Activated naive CD4-positive, alpha-beta T cell treated with anti-CD3 and anti-CD28 coated beads, Interleukin-2, amount 10 ng/mL, durations not matched to agents 7 days and 5 days (primary cell): ENCODE measurements at regions not wholly inside any gene's neighbourhood (a gene's known extent, or its start where the extent isn't known, plus 50 kb on each side); places are given as distances from the start of the nearest gene placed in this dataset.

Source experiments
- CTCF ChIA-PET: fragments of 350-600 bp; sonication (Branson Sonifier 250); formaldehyde crosslinking; loops from one replicate; lab custom pipeline; 2021; ENCODE audit warnings: antibody characterized with exemption; lab: Charles Lee
- DNase-seq: peaks from one replicate; pipeline ENCODE4 v3.0.0-alpha.2; 2020
- H3K27ac Mint-ChIP-seq: one replicate; pipeline ENCODE4 v1.8.0; 2021; ENCODE audit warnings: mild to moderate bottlenecking, moderate library complexity, mixed read lengths
- H3K27me3 Mint-ChIP-seq: one replicate; pipeline ENCODE4 v1.8.0; 2021; ENCODE audit warnings: mild to moderate bottlenecking, mixed read lengths
- H3K36me3 Mint-ChIP-seq: one replicate; pipeline ENCODE4 v1.8.0; 2021; ENCODE audit warnings: mixed read lengths
- H3K4me1 Mint-ChIP-seq: one replicate; pipeline ENCODE4 v1.8.0; 2021; ENCODE audit warnings: mixed read lengths
- H3K4me3 Mint-ChIP-seq: one replicate; pipeline ENCODE4 v1.8.0; 2021; ENCODE audit warnings: mild to moderate bottlenecking, moderate library complexity, mixed read lengths
- H3K9me3 Mint-ChIP-seq: one replicate; pipeline ENCODE4 v1.8.0; 2021; ENCODE audit warnings: mixed read lengths

DNA sequence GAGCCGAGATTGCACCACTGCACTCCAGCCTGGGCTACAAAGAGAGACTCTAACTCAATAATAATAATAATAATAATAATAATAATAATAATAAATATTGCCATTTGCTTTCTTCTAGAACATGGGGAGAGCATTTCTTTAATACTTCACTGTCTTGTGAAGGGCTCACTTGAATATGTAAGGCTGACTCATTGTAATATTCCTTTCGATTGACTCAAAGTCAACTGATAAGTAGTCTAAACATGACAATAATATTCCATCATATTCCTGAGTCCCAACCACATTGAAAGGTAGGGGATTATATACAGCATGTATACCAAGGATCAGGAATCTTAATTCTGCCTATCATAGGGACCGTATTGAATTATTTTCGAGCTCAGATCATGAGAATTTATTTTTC lies 949.2 kb downstream of the DSC3 start:
- H3K4me1 Mint-ChIP-seq: no peaks in the 10 kb centered on the region
- no peaks in the 10 kb centered on the region for H3K27me3 Mint-ChIP-seq
- no peak for DNase-seq
- CTCF ChIA-PET: no interaction called here
- H3K9me3 Mint-ChIP-seq: peaks cover 8% of the 10 kb centered on the region
- H3K36me3 Mint-ChIP-seq: no peaks in the 10 kb centered on the region
- H3K27ac Mint-ChIP-seq: no peak overlapping the region
- H3K4me3 Mint-ChIP-seq: no peak overlapping the region

DNA sequence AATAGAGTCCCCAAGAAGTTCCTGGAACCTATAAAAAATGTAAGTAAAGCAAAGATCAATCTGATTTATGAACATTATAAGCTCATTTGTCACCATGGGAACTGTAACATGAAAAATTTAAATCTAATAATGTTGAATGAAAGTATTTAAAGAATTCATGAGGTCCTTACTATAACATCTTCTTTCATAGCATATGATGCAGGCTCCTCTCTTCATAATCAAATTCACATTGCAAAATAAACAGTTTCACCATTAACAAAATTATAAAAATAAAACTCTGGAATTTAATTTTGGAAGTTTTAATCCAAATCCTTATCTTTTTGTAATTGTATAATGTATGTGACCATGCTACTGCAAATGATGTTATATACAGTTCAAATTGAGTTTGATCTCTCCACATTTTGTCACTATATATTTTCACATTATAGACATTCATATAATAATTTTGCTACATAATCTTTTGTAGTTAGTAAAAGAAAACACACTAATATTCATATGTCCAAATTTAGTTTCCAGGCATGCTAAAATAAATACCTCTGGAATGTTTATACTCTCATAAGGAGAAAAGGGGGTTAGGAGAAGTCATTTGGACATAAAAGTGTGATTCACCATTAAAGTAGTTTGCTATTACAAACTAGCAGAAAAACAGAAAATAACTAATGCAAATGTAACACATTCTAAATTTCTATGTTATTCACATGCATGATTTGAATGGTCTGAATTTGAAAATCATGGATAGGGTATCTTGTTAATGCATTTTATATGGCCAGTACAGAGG lies 954.1 kb downstream of the DSC3 start:
- CTCF ChIA-PET: no interaction called here
- Mint-ChIP-seq H3K27ac (no peak overlapping the region), H3K36me3 (no peaks in the 10 kb centered on the region), H3K4me3 (no peak overlapping the region), H3K27me3 (no peaks in the 10 kb centered on the region), H3K9me3 (peaks cover 9% of the 10 kb centered on the region), H3K4me1 (no peaks in the 10 kb centered on the region)
- DNase-seq: no peak

DNA sequence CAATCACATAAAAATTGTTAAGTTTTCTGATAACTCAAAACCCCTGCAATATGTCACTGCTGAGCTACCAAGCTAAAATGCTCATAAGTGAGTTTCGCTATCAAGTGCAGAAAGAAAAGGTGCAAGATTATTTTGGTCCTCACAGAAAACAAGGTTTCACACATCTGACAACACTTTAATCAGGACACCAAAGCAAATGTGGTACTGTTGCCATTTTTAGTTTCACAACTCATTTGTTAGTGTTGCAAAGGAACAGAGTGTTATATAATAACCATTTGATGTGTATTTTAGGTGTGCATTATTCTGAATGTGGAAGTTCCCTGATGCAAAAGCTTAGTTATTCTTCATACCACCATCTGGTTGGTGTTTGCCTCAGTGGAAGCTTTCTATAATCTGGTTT lies 956.2 kb downstream of the DSC3 start:
- DNase-seq: no peak
- H3K27me3 Mint-ChIP-seq: no peaks in the 10 kb centered on the region
- peaks cover 9% of the 10 kb centered on the region for H3K9me3 Mint-ChIP-seq
- no peak overlapping the region for H3K27ac Mint-ChIP-seq
- no peak overlapping the region for H3K4me3 Mint-ChIP-seq
- CTCF ChIA-PET: interaction anchor here (0.6 kb wide), 1 partner anchor 11 kb away, joined by 3 read pairs; no protein-coding TSS in a partner anchor
- no peaks in the 10 kb centered on the region for H3K36me3 Mint-ChIP-seq
- H3K4me1 Mint-ChIP-seq: no peaks in the 10 kb centered on the region

DNA sequence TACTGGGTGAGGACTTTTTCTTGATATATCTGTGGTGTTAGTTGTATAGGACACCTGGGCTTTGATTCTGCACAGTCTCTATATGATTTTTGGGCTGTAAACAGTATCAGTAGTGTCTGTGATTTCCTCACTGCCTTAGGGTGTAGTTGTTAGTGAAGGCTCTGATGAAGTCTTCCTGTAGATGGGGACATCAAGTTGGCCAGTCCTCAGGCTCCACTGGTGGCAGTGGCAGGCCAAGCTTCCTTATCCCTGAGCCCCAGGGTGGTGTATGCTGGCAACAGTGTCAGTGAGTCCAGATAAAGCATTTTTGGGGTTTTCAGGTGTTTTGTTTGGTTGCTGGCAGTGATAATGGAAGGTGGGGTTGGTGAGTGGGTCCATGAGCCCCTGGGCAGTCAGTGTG lies 961.4 kb downstream of the DSC3 start:
- Mint-ChIP-seq H3K4me3 (no peak overlapping the region), H3K27ac (no peak overlapping the region), H3K9me3 (peaks cover 21% of the 10 kb centered on the region), H3K36me3 (no peaks in the 10 kb centered on the region), H3K4me1 (no peaks in the 10 kb centered on the region), H3K27me3 (no peaks in the 10 kb centered on the region)
- DNase-seq: no peak
- CTCF ChIA-PET: no interaction called here

DNA sequence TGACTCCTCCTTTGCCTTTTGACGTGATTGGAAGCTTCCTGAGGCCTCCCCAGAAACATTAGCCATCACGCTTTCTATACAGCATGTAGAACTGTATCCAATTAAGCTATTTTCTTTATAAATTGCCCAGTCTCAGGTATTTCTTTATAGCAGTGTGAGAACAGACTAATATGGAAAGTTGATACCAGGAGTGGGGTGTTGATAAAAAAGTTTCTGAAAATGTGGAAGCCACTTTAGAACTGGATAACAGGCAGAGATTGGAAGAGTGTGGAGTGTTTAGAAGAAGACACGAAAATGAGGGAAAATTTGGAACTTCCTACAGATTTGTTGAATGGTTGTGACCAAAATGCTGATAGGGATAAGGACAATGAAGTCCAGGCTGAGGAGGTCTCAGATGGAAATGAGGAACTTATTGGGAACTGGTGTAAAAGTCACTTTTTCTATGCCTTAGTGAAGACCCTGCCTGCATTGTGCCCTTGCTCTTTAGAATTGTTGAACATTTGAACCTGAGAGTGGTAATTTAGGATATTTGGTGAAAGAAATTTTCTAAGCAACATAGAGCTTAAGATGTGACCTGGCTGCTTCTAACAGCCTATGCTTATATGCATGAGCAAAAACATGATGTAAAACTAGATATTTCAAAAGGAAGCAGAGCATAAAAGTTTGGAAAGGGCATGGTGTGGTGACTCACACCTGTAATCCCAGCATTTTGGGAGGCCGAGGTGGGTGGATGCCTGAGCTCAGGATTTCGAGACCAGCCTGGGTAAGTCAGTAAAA lies 969.7 kb downstream of the DSC3 start:
- Mint-ChIP-seq H3K27ac (no peak overlapping the region), H3K27me3 (no peaks in the 10 kb centered on the region), H3K36me3 (no peaks in the 10 kb centered on the region), H3K4me3 (no peak overlapping the region), H3K4me1 (no peaks in the 10 kb centered on the region), H3K9me3 (peaks cover 24% of the 10 kb centered on the region)
- no peak for DNase-seq
- CTCF ChIA-PET: no interaction called here

DNA sequence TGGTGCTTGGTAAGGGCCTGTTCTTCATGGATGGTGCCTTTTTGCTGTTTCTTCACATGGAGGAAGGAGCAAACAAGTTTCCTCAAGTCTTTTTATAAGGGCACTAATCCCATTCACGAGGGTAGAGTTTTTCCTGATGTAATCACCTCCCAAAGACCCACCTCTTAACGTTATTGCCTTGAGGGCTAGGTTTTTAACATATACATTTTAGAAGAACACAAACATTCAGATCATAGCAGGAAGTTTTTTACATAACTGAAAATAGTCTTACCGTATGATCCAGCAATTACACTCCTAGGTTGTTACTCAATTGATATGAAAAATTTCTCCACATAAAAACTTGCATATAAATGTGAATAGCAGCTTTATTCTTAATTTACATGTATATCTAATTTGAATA lies 976.3 kb downstream of the DSC3 start:
- Mint-ChIP-seq H3K27ac (no peak overlapping the region), H3K27me3 (no peaks in the 10 kb centered on the region), H3K4me1 (no peaks in the 10 kb centered on the region), H3K9me3 (peaks cover 16% of the 10 kb centered on the region), H3K36me3 (no peaks in the 10 kb centered on the region), H3K4me3 (no peak overlapping the region)
- DNase-seq: no peak
- CTCF ChIA-PET: no interaction called here

DNA sequence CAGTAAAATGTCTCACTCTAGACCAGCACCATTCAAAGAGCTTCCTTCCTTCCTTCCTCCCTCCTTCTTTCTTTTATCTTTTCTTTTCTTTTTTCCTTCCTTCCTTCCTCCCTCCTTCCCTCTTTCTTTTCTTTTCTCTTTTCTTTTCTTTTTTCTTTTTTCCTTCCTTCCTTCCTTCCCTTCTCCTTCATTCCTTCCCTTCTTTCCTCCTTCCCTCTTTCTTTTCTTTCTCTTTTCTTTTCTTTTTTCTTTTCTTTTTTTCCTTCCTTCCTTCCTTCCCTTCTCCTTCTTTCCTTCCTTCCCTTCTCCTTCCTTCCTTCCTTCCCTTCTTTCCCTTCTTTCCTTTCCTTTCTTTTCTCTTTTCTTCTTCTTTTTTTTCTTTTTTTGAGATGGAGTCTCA lies 985.1 kb downstream of the DSC3 start:
- Mint-ChIP-seq H3K9me3 (peaks cover 13% of the 10 kb centered on the region), H3K27me3 (no peaks in the 10 kb centered on the region), H3K4me3 (no peak overlapping the region), H3K27ac (no peak overlapping the region), H3K36me3 (no peaks in the 10 kb centered on the region), H3K4me1 (no peaks in the 10 kb centered on the region)
- CTCF ChIA-PET: no interaction called here
- no peak for DNase-seq

DNA sequence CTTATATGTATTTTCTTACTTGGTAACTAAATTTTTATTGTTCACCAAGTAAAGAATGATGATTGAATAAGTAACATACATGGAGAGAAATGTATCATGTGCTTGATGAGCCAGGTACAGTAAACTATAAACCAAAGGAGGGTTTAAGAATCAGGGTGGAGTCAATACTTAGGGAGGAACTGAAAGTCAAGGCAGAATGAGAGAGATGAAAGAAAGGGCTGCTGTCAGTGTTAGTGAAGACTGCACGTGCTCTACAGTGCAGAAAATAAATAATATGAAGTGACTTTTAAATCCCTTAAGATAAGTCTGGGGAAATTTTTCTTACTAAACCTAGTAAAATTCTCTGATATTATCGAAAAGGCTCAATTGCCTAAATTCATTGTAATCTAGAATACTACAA lies 986.0 kb downstream of the DSC3 start:
- no peaks in the 10 kb centered on the region for H3K27me3 Mint-ChIP-seq
- CTCF ChIA-PET: no interaction called here
- no peak overlapping the region for H3K4me3 Mint-ChIP-seq
- H3K27ac Mint-ChIP-seq: no peak overlapping the region
- no peaks in the 10 kb centered on the region for H3K36me3 Mint-ChIP-seq
- no peak for DNase-seq
- peaks cover 12% of the 10 kb centered on the region for H3K9me3 Mint-ChIP-seq
- no peaks in the 10 kb centered on the region for H3K4me1 Mint-ChIP-seq

DNA sequence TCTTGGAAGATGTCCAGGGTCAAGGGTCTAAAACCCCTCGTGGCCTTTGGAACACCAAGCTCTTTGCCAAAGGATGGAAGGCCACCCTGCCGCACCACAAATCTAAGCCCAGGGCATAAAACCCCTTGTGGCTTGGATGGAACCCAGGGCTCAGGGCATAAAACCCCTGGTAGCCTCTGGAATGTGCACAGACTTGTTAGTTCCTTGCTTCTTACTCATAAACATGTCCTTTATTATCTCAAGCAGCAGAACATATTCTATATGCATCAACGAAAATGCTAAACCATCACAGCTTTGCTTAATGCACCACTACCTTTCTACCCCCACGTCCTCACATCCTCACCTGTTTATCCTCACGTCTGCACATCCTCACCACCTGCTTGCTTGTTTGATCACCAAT lies 998.0 kb downstream of the DSC3 start:
- no peak for DNase-seq
- H3K4me1 Mint-ChIP-seq: no peaks in the 10 kb centered on the region
- no peak overlapping the region for H3K27ac Mint-ChIP-seq
- CTCF ChIA-PET: no interaction called here
- H3K36me3 Mint-ChIP-seq: no peaks in the 10 kb centered on the region
- H3K4me3 Mint-ChIP-seq: no peak overlapping the region
- peaks cover 3% of the 10 kb centered on the region for H3K9me3 Mint-ChIP-seq
- no peaks in the 10 kb centered on the region for H3K27me3 Mint-ChIP-seq

DNA sequence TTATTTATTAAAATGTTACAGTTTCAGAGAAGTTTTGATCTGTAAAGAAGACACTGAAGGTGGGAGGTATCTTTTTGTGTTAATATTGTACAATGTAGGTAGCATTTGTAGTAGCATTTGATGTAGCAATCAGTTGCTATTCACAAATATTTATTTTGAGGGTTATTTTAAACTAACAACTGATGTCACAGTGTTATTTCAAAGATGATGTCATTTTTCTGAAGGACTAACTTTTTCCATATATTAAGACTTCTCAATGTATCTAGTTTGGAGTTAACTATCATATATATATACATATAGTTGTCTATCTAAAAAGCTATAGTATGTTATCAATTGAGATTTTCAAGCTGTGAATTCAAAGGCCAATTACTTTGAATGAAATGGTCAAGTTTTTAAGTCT lies 1003.3 kb downstream of the DSC3 start:
- CTCF ChIA-PET: no interaction called here
- DNase-seq: no peak
- no peaks in the 10 kb centered on the region for H3K27me3 Mint-ChIP-seq
- H3K9me3 Mint-ChIP-seq: peaks cover 13% of the 10 kb centered on the region
- H3K27ac Mint-ChIP-seq: no peak overlapping the region
- H3K4me1 Mint-ChIP-seq: no peaks in the 10 kb centered on the region
- no peak overlapping the region for H3K4me3 Mint-ChIP-seq
- no peaks in the 10 kb centered on the region for H3K36me3 Mint-ChIP-seq

DNA sequence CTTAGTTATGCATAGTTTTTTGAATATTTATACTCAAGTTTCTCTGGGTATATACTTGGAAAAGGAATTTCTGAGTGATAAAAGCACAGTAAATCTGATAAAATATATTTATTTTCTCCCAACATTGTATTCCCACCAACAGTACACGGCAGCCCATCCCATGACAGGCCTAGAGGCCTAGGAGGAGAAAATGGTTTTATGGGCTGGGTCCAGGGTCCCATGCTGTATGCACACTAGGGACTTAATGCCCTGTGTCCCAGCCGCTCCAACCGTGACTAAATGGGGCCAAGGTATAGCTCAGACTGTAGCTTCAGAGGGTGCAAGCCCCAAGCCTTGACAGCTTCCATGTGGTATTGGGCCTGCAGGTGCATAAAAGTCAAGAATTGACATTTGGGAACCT lies 1007.7 kb downstream of the DSC3 start:
- Mint-ChIP-seq H3K9me3 (peaks cover 21% of the 10 kb centered on the region), H3K27me3 (no peaks in the 10 kb centered on the region), H3K4me3 (no peak overlapping the region), H3K27ac (no peak overlapping the region), H3K4me1 (no peaks in the 10 kb centered on the region), H3K36me3 (no peaks in the 10 kb centered on the region)
- no peak for DNase-seq
- CTCF ChIA-PET: no interaction called here

DNA sequence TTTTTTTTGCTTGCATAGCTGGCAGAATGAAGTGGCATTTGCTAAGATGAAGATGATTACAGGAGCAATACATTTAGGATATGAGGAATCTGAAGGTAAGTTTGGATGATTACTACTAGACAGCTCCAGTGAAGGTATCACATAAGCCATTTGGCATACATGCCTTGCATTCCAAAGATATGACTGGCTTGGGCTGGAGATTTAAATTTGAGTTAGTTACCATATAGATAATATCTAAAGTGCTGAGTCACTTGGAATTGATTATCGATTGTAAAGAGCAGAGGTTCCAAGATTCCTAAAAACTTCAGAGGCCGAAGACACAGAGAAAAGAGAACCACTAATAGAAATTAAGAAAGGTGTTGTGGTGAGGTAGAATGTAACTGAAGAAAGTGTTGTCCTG lies 1026.4 kb downstream of the DSC3 start:
- peaks cover 9% of the 10 kb centered on the region for H3K9me3 Mint-ChIP-seq
- H3K36me3 Mint-ChIP-seq: no peaks in the 10 kb centered on the region
- CTCF ChIA-PET: no interaction called here
- no peak for DNase-seq
- H3K4me3 Mint-ChIP-seq: no peak overlapping the region
- H3K27ac Mint-ChIP-seq: no peak overlapping the region
- H3K27me3 Mint-ChIP-seq: no peaks in the 10 kb centered on the region
- H3K4me1 Mint-ChIP-seq: no peaks in the 10 kb centered on the region

DNA sequence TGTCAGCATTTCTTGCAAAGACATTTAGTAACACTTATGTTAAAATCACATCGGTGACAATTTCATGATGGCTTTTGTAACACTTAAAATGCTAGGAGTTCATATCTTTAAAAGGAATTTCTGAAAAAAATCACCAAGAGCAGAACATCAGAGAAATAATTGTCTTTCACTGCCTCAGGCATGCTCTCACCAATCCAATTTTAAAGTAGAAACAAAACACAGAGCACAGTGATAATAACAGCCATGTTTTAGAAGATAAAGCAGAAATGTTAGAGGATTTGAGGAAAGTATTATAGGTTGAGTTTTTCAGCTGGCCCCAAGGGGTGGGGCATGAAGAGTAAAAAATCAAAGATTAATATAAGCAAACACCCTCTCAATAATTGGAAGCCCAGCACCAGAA lies 1037.6 kb downstream of the DSC3 start:
- CTCF ChIA-PET: no interaction called here
- Mint-ChIP-seq H3K9me3 (peaks cover 4% of the 10 kb centered on the region), H3K27ac (no peak overlapping the region), H3K4me1 (no peaks in the 10 kb centered on the region), H3K27me3 (no peaks in the 10 kb centered on the region), H3K36me3 (no peaks in the 10 kb centered on the region), H3K4me3 (no peak overlapping the region)
- DNase-seq: no peak

DNA sequence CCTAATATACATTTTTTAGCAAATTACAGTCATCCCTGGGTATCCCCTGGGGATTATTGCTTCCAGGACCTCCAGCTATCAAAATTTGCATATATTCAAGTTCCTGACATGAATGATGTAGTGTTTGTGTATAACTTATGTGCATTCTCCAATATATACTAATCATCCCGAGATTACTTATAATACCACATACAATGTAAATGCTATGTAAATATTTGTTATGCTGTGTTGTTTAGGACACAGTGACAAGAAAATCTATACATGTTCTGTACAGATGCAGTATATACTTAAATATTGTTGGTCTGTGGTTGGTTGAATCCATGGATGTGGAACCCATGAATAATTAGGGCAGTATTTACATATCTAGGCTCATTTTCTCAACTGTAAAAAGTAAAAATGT lies 1060.3 kb downstream of the DSC3 start:
- H3K4me3 Mint-ChIP-seq: no peak overlapping the region

DNA sequence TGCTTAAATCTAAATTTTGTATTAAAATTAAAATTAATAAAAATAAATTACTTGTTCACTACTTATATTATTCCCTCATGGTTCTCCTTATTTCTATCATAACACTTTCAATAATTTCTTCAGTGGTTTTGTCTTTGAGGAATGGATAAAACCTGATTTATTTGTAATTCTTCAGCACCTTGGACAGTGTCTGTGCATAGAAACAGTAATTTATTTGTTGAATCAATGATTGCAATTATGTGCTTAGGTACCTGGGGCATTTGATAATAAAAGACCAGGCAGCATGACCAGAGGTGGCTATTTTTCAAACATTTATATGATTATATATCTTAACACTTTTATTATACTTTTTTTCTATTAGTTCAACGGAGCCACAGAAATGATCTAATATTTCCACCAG lies 1062.7 kb downstream of the DSC3 start:
- Mint-ChIP-seq H3K4me3 (no peak overlapping the region), H3K4me1 (no peaks in the 10 kb centered on the region), H3K9me3 (peaks cover 3% of the 10 kb centered on the region), H3K36me3 (no peaks in the 10 kb centered on the region), H3K27ac (no peak overlapping the region), H3K27me3 (no peaks in the 10 kb centered on the region)
- DNase-seq: no peak
- CTCF ChIA-PET: no interaction called here

More for the DNA sequence above, 1060.3 kb downstream of the DSC3 start:
- H3K4me1 Mint-ChIP-seq: no peaks in the 10 kb centered on the region
- CTCF ChIA-PET: no interaction called here
- peaks cover 11% of the 10 kb centered on the region for H3K9me3 Mint-ChIP-seq
- H3K36me3 Mint-ChIP-seq: no peaks in the 10 kb centered on the region
- H3K27ac Mint-ChIP-seq: no peak overlapping the region
- no peaks in the 10 kb centered on the region for H3K27me3 Mint-ChIP-seq
- no peak for DNase-seq
